DOHH2 (cell line): ENCODE measurements at regions not wholly inside any gene's neighbourhood (a gene's known extent, or its start where the extent isn't known, plus 50 kb on each side); places are given as distances from the start of the nearest gene placed in this dataset.

ENCODE experiments used
- EZH2phosphoT487 ChIP-seq: fragments of 200-600 bp; sonication (generic); IDR thresholded peaks from 2 replicates; pipeline ENCODE4 v1.6.1; 2017; ENCODE audit warnings: borderline replicate concordance, mild to moderate bottlenecking, antibody characterized with exemption, low read length, moderate library complexity, mixed read lengths
- TF ChIP-seq, protein P1 (sequence below): fragments of 200-600 bp; sonication (generic); IDR thresholded peaks from one replicate; pipeline ENCODE4 v1.5.1; 2014; ENCODE audit warnings: antibody characterized with exemption, mild to moderate bottlenecking, low read depth, low read length; ENCODE audit not compliant: poor library complexity, severe bottlenecking

DNA sequence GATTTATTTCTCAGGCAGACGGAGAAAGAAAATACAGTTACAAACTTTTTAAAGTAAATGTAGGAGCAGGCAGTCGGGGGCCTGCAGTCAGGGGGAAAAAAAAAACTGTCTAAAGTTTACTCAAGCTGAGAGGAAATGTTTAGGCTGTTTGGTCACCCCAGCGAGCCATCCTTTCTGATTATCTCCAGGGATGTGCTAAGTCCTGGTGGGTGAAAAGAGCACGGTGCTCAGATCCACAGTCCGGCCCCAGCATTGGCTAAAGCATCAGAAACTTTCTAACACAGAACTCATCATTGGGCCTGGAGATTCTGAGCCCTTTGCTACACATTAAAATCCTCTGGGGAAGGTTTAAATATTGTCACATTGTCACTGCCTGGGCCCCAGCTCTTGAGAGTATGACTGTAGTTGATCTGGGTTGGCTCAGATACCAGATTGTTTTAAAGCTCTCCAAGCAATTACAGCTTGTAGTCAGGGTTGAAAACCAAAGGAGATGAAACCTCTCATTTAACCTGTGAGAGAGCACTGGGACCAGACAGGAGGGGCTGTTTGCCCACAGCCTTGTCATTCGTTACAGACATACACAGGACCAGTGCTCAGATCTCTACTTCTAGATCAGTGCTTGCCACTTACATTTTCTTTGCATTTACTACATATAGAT is 131.1 kb upstream of the HTR2A start:
- TF ChIP-seq, protein P1, sequence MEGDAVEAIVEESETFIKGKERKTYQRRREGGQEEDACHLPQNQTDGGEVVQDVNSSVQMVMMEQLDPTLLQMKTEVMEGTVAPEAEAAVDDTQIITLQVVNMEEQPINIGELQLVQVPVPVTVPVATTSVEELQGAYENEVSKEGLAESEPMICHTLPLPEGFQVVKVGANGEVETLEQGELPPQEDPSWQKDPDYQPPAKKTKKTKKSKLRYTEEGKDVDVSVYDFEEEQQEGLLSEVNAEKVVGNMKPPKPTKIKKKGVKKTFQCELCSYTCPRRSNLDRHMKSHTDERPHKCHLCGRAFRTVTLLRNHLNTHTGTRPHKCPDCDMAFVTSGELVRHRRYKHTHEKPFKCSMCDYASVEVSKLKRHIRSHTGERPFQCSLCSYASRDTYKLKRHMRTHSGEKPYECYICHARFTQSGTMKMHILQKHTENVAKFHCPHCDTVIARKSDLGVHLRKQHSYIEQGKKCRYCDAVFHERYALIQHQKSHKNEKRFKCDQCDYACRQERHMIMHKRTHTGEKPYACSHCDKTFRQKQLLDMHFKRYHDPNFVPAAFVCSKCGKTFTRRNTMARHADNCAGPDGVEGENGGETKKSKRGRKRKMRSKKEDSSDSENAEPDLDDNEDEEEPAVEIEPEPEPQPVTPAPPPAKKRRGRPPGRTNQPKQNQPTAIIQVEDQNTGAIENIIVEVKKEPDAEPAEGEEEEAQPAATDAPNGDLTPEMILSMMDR: no peak
- no peak for TF ChIP-seq EZH2phosphoT487
